Stimulated activated CD8-positive, alpha-beta memory T cell treated with anti-CD3 and anti-CD28 coated beads, Interleukin-15, amount 100 ng/mL, for 48 hours (primary cell): ENCODE measurements at regions not wholly inside any gene's neighbourhood (a gene's known extent, or its start where the extent isn't known, plus 50 kb on each side); places are given as distances from the start of the nearest gene placed in this dataset.
"Not testable (repeated sequence)": the region's sequence is repeated elsewhere in the genome, so short reads cannot be mapped to it uniquely, and the experiment has no call there.

ENCODE experiments used
- DNase-seq, 2 donors: peaks; one replicate each; pipeline ENCODE4 v3.0.0-alpha.2; 2020; ENCODE audit warnings: low read depth in 2 of 2

DNA sequence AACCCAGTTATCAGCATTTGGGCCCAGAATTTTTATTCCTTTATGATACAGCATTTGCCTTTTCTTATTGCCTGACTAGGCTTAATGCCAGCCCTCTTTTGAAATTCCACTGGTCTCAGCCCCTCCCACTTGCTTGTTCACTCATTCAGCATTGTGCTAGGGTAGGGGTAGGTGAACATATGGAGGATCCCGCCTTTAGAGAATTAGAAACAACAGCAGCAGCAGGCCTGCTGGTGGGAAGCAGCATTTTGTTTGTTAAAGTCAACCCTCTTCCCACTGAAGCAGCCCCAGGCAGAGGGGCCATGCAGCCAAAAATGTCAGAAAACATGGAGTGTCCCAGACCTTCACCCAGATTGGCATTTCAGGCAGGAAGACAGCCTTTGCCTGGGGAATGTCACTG is 1355.2 kb downstream of the CDH8 start:
- no peak for DNase-seq

DNA sequence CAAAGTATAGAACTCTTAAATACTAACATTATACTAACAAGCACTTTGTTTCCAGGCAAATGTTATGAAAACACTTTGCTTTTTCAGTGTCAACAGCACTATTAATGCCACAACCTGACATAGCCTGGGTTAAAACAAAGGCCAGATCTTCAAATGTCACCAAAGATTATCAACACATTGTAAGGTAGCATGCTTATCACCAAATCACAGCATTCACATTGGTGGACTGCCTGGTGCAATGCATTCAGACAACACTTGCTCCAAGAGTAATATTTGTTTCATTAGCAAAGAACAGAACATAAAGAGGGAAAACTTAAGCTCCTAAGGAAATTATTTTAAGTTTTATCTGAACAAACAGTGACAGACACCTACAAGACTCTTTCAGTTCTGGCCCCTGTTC is 1361.2 kb downstream of the CDH8 start:
- DNase-seq = no peak

DNA sequence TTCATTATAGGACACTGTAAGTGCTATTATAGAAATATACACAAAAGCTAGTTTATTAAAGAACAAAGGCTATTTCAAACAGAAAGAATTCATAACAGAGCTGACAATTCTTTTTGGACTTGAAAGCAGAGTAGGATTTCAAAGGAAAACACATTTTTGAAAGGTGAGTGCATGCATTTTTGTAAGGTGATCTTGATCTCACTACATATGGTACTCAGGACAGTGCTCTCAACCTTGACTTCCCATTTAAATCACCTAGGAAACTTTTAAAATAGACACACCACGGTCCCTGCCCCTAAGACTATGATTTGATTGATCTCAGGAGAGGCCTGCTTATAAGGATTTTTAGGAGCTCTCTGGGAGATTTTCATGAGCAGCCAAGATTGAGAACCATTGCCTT is 1362.0 kb downstream of the CDH8 start:
- DNase-seq = no peak

DNA sequence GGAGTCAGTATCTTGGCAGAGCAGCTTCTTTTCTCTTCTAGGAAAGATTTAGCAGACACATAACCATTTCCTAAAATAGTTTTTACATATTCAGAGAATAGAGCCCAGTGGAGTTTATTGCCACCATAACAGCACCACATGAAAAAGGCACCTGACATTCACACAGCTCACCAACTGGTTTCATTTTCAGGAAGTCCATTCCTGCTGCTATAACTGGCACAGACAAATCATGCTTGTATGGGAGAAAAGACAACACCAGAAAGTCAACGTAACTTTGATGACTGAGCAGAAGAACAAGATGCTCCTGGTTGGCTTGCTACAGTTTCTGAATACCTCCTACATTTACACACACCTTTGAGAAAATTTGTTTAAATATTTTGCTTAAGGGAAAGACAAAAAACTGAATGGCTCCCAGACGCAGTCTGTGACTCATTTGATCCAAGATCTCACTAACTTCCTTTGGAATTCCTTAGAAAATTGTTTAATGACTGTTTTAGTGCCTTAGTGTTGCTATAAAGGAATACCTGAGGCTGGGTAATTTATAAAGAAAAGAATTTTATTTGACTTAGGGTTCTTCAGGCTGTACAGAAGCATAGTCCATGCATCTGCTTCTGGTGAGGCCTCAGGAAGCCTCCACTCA is 1380.6 kb downstream of the CDH8 start:
- DNase-seq = no peak

DNA sequence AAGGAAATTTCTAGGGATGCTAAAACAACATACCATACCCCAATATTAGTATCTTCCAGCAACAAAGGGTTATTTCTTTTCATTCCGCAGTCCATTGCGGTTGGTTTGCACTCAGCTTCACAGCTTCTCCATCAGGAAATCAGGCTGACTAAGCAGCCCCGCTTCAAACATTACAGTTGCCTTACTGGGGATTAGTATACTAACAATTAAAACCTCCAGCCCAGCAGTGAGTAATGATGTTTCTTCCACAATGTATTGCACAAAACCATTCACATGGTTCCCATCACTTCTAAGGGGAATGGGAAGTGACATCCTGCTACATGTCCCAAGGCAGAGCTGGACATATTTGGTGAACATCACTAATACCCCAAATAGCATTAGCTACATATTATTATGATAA is 1384.9 kb downstream of the CDH8 start:
- DNase-seq = no peak

DNA sequence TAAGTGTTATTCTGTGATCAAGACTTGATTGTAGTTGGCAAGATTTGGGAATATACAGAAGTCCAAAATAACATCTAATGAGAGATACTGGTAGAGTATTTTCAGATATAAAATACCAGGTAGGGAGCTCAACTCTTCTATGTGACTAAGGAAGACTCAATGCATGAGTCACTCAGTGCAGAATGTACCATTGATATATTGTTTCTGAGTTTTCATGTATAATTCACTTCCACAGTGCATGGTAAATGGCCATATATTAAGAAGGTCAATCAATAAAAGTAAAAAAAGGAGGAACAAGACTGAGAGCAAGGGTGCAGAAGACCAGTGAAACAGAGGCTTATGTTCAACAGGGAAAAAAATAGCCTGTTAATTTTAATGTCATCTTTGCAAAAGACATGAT is 1387.9 kb downstream of the CDH8 start:
- no peak for DNase-seq

DNA sequence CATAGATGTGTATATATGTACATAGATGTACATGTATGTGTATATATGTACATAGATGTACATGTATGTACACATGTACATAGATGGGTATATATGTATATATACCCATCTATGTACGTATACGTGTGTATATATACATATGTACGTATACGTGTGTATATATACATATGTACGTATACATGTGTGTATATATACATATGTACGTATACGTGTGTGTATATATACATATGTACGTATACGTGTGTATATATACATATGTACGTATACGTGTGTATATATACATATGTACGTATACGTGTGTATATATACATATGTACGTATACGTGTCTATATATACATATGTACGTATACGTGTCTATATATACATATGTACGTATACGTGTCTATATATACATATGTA is 1388.8 kb downstream of the CDH8 start:
- not testable (repeated sequence) for DNase-seq

DNA sequence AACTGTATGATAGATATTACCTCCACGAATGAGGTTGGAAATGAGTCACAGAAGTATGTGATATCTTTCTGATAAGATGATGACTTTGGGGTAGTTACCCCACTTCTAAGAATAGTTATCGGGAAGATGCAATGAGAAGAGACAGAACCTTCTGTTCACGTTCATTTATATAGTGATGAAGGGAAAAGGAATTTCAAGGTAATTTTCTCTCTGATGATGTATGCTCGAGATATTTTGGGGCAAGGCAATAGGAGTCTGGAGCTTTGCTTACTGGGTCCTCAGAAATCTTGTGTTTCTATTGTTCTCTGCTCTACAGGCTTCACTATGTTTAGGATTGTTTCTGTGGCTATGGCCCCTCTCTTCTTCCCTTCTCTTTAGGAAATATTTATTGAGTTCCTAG is 1389.6 kb downstream of the CDH8 start:
- DNase-seq = no peak

DNA sequence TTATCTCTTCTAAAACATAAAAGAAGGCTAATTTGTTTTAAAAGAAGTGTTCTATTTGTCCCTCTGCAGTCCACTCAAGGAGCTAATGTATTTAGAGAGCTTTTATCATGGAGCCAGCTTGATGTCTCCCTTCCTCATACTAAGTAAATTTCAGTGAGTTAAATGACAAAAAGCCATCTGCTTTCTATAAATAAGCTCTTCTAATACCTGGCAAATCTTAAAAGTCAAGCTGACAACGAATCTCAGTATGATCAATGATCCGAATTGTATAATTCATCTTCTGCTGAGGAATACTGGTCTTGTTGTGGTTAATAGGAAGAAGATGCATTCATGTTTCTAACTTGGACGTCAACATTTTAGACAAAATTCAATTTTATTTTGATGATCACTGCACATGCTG is 1390.7 kb downstream of the CDH8 start:
- no peak for DNase-seq

DNA sequence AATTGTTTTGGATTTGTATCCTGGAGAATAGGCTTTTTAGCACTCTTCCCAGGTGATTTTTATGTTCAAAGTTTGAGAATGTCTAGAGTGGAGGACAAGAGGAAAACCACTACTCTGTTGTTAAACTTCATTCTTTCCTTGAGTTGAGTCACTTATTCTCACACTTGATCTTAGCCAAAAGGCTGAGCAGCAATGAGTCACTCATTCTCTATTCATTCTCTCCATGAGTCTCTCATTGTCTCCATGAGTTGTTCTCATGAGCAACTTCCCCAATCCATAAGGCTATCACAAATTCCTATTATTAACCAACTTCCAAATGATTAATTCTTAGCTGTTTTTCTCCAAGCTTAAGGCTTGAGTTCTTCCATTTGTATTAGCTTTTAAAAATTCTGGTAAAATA is 1393.3 kb downstream of the CDH8 start:
- DNase-seq = no peak

DNA sequence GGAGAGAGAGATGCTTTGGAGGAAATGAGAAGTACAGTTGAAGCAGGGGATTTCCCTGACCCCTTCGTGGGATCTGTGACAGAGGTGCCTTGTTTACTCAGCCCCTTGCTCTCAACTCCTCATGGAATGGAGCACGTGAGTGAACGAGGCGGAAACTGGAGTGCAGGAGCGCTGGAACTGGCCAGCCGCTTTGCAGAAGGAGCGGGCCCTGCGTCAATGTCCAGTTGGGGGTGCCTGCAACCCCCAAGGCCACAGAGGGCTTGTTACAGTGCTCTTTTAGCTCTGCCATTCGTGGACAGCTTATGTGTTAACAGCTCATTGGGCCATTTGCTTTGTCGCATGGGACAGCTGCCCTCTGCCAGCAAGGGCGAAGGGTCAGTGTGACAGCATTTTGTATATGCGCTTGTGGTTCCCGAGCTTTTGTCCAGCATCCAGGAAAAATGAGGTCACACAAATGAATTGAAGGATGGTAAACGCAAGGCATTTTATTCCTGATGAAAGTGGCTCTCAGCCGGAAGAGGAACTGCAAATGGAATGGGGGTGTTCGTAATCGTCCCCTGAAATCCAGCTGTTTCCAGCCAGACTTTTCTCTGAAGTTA is 1395.1 kb downstream of the CDH8 start:
- no peak for DNase-seq

DNA sequence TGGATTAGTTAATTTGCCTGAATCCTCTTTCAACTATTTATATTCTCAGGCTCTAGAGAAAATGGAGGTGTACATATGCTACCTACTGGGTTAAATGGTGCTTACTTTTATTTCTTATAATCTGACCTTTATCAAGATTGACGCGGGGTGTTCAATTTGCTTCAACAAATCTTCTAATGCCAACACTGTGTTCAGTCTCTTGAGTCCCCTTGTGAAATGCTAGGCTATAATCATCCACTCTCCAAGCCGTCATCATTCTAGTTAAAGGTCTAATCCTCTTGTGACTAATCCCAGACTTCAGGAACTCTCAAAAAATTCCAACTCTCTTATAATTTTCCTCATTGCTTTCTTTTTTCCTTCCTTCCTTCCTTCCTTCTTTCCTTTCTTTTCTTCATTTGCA is 1396.2 kb downstream of the CDH8 start:
- DNase-seq = no peak

DNA sequence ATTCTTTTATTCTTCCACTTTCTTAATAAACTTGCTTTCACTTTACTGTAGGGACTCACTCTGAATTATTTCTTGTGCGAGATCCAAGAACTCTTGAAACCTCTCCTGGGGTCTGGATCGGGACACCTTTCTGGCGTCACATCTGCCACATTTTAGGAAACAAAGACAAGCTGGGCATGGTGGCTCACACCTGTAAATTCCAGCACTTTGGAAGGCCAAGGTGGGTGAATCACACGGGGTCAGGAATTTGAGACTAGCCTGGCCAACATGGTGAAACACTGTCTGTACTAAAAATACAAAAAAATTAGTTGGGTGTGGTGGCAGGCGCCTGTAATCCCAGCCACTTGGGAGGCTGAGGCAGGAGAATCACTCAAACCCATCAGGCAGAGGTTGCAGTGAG is 1399.6 kb downstream of the CDH8 start:
- not testable (repeated sequence) for DNase-seq

DNA sequence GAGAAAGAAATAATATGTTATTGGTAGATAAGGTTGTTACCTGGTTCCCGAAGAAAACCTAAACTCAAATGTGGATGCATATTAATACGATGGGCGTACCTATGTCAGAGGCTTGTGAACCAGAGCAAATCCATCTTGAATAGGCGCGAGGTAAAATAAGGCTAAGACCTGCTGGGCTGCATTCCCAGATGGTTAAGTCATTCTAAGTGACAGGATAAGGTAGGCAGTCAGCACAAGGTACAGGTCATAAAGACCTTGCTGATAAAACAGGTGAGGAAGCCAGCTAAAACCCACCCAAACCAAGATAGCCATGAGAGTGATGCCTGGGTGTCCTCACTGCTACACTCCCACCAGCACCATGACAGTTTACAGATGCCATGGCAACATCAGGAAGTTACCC is 1400.1 kb downstream of the CDH8 start:
- no peak for DNase-seq

DNA sequence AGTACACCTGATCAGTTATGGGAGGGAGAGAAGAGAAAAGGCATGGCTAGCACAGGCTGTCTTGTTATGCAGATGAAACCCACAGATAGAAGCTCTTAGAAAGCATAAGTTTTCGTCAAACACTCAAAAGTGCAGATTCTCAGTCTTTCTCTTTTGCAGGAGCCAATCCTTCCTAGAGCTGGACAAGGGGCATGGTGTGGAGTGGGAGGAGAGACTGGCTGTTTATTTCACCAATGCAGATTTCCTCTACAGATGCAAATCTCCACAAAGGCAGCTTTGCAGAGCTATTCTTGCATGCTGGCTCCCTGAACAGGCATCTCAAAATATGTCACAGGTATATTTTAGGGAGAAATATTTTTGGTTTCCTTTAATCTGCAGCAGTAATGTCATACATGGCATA is 1400.7 kb downstream of the CDH8 start:
- DNase-seq = no peak

DNA sequence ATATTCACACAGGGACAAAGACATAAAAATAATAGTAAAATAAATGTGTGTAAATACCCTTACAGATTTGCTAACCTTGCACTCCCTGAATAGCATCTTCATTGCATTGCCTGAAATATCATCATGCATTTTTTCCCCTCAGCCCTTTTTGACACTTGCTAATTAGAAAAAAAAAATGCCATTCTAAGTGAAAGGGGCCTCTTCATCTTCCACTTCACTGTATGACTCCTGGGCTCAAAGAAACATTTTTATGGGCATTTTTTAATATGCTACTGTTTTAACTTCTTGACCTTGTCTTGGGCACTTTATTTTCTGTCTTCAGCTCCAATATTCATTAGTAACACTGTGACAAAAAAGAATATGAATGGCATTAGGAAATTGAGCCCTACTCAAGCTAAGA is 1424.4 kb downstream of the CDH8 start:
- no peak for DNase-seq

DNA sequence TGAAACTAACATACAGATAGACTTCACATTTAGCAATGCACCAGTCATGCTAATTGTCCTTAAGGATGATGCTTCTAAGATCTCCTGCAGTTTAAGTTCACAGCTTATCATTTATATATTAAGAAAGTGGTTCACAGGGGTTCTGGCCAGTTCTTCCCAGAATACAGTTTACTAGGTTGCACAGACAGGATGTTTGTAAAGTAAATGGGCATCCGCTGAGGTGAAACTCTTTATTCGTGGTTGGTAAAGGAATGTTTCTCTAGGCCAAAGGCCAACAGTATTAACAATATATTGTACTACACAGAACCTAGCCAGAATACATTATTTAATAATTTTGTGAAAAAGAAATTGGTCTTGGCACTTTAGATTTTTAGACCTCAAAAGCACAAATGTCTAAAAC is 1427.3 kb downstream of the CDH8 start:
- DNase-seq = no peak

DNA sequence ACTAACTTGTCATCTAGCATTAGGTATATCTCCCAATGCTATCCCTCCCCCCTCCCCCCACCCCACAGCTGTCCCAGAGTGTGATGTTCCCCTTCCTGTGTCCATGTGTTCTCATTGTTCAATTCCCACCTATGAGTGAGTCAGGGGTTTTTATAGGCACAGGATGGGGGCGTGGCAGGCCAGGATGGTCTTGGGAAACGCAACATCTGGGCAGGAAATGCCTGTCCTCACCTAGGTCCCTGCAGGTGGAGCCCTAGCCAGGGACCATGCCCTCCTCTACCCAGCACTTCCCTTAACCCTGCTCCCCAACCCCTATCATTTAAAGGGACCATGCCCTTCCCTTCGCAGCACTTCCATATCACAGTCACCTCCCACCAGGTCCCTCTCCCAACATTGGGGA is 1430.6 kb downstream of the CDH8 start:
- not testable (repeated sequence) for DNase-seq

DNA sequence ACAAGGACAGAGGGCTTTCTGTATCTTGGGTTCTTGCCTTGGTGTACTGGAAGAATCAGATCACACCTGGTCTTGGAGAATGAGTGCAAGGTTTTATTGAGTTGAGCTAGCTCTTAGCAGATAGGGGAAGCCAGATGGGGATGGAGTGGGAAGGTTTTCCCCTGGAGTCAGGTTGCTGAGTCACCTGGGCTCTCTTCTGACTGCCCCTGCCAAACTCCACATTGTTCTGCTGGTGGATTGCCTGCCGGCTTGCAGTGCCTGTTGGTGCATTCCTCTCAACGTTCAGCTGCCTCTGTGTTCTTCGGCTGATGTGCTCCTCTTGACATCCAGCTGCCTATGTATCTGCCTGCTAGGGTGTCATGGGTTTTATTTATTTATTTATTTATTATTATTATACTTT is 1431.1 kb downstream of the CDH8 start:
- DNase-seq = no peak

DNA sequence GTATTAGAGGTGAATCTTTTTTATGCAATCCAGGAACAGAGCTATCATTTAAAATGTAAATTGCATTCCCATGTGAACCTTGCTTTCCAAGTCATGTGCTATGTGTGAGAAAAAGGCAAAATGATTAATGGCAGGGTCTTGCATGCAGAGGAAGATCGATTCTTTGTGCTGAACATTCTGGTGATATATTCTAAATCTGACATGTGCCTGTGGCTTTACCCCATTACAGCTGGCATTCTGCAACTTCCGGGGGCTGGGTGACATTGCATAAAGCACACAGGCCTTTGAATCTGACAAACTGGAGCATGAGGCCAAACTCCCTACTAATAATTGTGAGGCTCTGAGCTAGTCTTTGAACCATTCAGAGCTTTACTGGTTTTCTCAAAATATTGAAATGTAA is 1449.7 kb downstream of the CDH8 start:
- DNase-seq = no peak

DNA sequence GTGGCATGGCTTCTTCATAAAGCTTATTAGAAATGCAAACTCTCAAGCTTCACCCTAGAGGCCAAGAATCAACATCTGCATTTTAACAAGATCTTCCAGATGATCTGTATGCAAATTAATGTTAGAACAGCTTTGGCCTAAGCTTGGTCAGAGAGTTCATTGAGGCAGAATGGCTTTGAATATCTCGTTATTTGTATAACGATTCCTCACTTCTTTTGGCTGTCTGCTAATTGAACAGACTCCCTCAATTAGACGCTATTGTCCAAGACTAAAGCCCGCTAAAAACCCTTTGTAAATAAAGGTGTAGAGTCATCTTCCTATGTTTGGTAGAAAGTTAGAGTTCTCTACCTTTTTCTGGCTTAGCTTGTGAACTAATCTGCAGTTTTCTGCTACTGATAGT is 1453.7 kb downstream of the CDH8 start:
- no peak for DNase-seq

DNA sequence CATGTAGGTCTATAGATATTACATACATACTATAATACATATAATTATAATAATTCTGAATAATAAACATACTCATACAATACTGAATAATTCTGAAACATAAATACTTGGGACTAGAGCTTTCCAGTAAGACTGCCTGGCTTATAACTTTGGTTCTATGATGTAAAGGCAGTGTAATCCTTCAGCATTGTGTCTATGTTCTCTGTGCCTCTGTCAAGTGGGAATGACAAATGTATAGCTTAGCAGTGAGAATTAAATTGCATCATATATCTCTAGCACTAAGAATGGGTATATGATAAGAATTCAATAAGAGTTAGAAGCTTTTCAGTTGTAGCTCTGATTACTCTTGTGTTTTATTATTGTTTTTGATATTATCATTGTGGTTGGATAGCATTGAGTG is 1469.3 kb downstream of the CDH8 start:
- no peak for DNase-seq

DNA sequence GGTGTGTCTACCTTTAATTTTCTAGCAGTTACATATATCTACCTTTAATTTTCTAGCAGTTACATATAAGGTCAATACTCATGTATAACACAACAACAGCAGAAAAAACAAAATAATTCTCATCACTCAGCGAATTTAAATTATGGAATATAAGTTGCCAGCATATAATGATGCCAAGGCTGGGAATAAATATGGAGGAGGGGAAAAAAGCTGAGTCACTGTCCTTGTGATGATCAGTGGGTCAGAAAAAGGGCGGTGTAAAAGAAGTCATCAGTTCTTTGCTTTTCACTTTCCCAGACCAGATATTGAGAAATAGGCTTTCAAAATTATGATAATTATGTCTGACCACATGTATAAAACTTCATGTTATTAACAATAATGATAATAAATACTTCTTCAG is 1471.7 kb downstream of the CDH8 start:
- no peak for DNase-seq

DNA sequence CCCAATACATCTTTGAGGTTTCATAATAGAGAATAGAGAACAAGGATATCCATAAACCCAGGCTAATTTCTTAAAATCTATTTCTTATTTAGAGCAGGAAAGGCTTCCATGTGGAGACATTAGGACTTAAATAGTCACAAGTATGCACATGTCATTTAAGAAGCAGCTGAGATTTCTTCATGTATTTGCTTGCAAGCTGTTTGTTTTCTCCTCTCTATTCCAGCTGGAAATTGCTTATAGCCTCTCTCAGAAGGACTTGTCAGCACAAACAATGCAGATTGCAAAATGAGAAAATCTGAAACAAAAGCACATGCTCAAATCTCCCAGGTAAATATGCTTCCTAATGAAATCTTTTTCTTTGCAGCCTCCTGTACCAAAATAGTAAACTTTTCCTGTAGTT is 1473.1 kb downstream of the CDH8 start:
- no peak for DNase-seq
